HG02642 (cell line): ENCODE measurements at regions not wholly inside any gene's neighbourhood (a gene's known extent, or its start where the extent isn't known, plus 50 kb on each side); places are given as distances from the start of the nearest gene placed in this dataset.

Source experiments
- ATAC-seq: cut with Tn5 transposase; IDR thresholded peaks from one replicate; pipeline ENCODE4 v1.9.1; 2021; ENCODE audit warnings: mild to moderate bottlenecking; ENCODE audit not compliant: unreplicated experiment, poor library complexity

DNA sequence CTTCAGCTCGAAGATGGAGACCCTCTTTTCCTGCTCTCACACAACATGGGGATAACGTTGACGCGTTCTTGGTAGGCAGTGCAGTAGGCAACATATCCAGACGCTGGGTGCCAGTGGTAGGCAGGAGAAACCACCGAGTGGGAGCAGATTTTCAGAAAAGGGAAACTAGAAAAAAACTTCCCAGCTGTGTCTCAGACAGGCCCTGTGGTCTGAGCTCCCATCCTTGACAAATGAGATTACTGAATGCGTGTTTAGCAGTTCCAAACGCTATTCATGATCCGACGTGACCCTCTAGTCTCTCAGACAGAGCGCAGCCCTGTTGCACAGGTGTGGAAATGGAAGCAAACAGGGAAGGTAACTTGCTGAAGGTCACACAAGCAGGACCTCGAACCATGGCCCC lies 83.9 kb upstream of the DUSP22 start:
- ATAC-seq: no peak

DNA sequence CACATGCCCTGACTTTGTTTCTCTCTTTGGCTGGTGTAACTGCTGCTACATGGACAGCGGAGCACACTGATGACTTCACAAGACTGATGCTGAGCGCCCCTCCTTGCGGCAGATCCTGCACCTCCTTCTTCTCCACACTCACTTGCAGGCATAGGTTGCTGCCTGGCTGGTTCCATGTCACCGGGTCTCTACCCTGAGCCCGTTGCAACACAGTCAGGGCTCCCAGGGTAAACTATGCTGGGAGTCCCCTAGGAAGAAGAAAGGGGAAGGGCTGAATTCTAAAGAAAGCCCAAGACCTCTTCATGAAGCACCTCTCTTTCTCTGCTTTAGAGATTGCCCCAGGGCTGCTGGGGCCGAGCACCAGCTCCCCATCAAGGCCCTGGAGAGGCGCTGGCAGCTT lies 83.3 kb upstream of the DUSP22 start:
- ATAC-seq: no peak

DNA sequence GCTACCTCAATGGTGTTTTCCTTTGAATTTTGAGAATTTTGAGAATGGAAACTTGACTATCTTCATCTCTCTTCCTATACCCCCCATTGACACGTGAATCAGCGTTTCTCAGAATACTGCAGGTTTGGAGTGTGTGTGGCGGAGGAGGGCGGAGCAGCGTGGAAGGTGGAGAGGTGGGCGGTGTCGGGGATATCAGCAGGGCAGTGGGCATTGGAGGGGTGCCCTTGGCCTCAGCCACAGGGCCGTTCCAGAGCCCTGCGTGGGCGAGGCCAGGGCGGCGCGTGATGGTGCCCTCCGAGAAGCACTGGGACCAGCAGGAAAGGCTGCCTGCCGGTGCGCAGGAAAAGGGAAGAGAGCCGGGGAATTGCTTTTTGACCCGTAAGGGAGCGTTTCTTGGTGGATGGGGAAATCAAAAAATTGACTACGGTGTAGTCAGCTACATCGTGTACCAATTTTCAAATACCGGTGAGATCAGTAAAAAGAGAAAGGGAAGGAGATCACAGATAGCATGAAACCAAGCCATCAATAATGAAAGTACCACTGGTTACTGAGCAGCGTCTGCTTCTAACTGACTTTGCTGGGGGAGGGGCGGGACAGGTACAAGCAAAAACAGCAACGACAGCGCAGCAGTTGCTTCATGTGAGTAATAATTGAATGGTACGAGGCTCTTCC lies 82.7 kb upstream of the DUSP22 start:
- ATAC-seq: peak; percentile 58

DNA sequence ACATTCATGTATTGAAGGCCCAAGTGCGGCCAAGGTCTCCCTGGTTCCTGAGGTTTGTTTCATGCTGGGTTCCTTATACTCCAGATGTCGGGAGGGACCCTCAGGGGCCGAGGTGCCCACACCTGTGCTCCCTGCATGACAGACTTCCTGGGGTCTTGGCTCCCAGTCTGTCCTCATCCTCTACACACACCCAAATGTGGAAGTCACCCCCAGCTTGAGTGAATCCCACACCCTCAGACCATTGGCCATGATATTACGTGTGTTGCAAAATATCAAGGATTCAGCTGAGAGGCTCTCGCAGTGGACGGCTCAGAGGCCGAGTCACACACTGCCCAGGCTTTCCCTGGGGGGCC lies 82.2 kb upstream of the DUSP22 start:
- ATAC-seq: no peak

DNA sequence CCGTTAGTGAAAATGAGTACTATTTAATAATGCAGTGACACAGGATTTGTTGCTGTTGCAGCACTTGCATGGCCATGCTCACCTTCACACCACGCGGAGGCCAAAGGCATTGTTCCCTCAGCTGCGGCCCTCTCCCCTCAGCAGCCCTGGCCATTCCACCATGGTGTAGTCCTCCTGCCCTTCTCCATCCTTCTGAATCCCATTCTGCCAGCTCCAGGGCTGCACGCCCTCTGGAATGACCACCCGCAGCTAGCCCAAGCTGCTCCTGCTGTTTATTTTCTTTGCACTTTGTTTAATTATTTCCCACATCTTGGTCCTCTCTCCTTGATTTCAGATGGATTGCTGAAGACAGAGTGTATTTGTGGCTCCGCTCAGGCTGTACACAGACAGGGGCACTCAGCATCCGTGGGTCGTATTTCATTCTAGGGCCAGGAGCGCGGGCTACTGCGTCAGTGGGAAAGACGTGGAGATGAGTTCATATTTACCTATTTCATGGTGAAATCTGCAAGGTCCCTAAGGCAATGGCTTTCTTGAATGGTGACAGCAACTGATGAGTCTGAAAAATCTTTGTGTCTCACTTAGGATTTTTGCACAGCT lies 81.4 kb upstream of the DUSP22 start:
- ATAC-seq: no peak

DNA sequence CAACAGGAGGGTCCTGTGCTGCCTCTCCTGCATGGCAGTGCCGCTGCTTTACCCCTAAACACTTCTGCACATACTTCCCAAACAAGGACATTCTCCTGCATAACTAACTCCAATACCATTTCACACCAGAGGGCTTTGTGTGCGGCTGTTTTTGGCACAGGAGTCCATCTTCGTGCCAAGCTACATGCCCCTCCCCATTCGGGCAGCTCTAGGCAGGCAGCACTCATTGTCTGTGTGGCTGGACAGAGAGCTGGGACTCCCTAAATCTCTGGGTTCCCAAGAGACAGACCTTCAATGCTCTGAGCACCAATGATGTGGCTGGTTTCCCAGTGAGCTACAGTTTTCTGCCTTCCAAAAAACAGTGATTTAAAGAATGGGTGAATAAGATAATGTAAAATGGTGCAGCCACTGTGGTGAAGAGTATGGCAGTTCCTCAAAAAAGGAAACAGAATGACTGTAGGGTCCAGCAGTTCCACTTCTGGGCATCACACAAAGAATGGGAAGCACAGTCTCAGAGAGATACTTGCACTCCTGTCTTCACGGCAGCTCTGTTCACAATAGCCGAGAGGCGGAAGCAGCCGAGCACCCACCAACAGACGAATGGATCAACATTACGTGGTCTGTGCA lies 80.3 kb upstream of the DUSP22 start:
- ATAC-seq: no peak

DNA sequence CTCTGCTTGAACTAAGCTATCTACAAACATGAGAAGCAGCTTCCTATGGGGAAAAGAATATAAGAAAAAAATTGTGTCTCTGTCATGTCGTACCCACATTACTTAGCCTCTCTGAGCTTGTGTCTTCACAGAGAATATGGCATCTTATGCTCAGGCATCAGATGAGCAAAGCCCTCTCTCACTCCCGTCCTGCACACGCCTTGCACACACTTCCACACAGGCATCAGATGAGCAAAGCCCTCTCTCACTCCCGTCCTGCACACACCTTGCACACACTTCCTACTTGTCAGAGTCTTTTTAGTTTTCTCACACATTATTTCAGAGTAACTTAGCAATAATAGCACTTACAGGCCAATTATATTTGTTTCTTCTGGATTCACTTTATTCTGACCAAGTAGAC lies 79.0 kb upstream of the DUSP22 start:
- no peak for ATAC-seq

DNA sequence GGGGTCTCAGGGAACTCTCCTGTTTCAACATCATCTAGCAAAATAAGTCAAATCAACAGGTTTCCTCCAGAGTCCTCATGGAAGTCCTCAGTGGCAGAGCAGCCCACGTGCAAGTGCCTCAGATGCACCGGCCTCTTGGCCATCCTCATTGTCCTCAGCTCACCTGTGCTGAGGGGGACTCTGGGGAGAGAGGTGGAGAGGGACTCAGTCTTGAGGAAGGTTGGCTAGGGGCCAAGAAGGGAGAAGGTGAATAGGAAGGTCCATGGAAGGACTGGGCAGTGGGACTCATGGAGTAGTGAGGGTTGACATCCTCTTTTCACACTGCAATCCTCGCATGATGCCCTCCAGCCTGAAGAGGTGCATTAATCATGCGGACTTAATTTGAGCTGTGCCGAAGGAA lies 77.9 kb upstream of the DUSP22 start:
- no peak for ATAC-seq

DNA sequence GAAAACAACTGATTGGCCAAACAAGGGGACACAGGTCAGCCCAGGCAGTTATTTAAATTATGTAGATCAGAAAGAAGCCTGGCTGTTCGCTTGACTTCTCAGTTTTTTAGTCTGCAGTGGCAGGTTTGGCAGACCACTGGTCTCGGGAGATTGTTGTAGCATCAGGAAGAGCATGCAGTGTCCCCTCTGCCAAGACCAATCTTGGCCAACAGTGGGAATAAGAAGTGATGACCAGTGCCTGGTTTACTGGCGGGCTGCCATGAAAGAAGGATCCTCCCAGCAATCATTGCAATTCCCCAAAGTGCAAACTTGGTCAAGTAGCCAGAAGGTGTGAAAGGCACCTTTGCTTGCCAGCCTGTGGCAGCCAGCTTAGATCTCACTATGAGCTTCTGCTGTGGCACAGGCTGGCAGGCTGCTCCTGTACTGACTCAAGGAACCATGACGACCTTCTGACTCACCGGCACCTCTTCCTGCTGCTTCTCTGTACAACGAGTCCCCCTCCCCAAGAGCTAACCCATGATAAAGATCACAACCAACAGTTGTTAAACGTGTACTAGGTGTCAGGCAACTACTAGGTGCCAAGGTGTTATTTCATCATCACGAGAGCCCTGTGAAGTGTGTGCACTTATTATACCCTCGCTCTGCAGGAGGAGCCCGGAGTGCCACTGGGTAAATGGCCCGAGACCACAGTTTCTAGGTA lies 76.8 kb upstream of the DUSP22 start:
- ATAC-seq: no peak

DNA sequence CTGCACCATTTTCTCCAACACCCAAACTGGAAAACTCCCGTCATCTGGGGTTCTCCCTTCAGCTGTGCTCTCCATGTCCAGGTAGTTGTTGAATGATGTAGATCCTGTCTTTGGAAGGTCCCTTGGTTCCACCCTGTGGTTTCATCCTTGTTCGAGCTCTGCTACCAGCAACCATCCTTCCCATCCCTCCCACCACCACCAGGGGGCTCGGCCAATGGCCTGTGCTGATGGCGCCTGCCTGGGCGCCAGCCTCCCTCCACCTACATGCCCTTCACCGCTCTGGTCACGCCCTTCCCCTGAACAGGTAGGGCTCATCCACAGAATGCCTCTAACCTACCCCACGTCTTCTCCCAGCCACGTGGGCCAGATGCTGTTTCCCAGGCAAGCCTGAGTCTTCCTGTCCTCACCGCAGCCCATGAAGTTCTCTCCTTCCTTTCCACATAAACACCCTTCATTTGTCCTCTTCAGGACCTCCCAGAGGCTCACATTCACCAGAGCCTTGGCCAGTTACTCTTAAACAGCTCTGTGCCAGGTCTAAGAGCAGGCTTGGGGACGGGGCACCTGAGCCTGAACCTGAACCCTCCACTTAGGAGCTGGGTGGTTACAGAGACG lies 75.1 kb upstream of the DUSP22 start:
- no peak for ATAC-seq

DNA sequence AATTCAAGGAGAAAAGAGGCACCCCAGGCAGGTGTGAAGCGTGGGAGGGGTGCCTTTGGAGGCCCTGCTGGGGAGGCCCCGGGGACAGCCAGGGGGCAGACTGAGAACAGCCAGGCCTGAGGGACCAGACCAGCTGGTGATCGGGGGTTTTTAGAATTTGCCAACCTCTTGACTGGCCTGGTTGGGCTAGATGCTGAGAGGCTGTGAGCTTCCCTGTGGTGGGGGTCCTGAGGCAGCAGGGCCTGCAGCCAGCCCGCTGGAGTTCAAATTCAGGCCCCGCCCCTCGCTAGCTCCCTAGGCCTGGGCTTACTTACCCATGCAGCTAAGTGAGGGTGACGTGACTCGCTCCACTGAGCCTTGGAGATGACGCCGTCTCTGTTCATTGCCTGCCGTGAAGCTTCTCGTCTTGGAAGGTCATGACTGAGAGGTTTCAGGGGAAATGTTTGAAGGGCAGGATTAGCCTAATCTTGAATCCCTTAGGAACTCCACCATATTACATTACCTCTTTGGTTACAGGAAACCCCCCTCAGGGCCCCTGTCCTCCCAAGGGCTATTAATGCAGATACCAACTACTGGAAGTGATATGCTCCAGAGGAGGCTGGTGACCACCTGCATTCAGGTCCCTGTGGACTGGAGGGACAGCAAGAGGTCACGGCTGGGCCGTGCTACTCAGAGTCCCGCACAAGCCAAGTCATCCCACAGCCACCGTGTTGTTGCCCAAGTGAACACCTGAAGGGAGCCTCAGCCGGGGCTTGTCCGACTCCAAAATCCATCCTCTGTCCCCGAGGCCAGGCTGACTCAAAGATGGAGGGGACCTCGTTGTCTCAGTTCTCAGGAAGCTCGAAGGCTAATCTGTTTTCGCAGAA lies 73.9 kb upstream of the DUSP22 start:
- ATAC-seq: peak; percentile 55

DNA sequence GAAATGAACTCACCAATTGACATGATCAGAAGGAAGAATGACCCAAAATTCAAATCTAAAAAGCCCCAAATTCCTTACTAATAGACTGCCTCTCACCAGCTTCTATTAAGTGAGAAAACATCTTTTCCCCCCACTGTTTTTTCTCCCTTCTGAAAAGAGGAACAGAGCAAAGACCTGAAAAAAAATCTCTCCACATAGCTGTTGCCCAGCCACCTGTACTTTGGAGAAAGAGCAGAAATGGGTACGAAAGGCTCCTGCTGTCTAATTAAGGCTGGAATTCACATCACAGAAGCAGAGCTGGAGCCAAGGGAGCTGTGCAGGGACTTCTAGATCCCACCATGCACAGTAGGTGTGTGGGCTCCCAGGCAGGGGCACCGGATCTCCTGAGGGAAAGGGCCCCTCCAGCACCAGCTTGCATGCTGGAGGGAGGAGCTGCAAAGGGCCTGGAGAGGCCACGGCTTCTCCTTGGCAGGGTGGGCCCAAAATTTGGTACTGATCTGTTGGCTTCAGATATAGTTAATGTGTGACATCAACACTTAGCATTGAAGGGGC lies 73.2 kb upstream of the DUSP22 start:
- ATAC-seq: no peak

DNA sequence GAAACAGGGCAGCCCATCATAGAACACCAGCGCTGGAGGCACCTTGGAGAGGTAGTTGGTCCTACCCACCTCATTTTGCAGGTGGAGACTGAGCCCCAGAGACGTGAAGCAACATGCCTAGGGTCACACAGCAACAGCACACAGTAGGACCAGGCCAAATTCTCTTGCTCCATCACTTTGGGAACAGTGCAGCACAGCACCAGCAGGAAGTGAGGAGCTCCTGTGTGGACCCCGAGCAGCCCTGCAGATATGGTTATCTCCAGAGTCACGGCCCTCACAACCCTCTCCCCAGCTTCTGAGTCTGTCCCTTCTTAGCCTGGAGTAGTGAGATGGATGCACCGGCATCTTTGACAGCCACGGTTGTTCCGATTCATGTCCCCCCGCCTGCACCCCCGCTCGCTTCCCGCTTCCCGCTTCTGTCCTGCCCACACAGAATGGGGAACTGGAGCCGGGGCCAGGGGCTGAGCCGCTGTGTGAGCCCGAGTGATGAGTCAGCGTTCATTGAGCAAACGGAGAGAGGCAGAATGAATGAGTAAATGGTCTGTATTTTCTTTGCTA lies 72.6 kb upstream of the DUSP22 start:
- ATAC-seq: no peak

DNA sequence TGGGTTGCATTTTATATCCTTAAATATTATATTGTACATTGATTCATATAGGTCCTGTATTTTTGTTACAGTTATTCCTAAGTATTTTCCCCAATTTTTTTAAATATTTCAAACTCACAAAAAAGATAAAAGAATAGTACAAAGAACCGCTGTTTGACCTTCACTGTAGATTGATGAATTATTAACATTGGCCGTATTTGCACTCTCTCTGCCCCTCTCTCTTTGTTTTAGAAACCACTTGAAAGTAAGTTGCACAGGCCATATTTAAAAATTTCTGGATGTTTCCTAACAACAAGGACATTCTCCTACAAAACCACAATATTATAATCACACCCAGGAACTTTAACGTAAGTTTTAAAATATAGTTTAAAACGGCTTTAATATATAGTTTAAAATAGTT lies 72.0 kb upstream of the DUSP22 start:
- no peak for ATAC-seq

DNA sequence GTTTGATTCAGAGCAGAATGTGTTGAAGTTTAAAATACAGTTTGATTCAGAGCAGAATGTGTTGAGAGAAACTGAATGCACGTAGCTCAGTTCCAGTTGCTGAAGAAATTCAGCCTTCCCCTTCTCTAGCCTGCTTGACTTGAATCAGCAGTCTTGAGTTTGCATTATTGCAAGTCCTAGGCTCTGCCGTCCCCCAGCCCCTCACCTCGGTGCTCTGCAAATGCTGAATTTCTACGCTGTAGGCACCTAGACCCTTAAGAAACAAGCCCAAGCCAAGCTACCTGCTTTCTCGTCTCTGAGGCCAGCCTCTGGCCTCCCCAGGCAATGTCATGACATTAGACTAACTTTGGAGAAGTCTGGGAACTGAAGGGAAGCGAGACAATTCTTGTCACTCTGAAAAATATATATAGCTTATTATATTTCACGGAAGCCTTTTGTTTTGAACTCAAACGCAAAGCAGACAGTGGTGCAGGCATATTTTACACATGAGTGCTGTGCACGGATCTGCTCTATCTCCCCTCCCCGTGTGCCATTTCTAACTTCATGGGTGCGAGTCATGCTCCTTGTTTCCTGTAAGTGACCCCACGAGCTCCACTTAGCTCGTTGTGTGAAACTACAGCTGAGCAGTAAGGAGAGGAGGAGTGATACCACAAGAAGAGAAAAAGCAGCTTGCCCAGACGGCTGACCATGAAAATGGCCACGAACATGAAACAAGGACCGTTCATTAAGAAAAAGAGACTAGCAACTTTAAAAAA lies 71.4 kb upstream of the DUSP22 start:
- no peak for ATAC-seq

DNA sequence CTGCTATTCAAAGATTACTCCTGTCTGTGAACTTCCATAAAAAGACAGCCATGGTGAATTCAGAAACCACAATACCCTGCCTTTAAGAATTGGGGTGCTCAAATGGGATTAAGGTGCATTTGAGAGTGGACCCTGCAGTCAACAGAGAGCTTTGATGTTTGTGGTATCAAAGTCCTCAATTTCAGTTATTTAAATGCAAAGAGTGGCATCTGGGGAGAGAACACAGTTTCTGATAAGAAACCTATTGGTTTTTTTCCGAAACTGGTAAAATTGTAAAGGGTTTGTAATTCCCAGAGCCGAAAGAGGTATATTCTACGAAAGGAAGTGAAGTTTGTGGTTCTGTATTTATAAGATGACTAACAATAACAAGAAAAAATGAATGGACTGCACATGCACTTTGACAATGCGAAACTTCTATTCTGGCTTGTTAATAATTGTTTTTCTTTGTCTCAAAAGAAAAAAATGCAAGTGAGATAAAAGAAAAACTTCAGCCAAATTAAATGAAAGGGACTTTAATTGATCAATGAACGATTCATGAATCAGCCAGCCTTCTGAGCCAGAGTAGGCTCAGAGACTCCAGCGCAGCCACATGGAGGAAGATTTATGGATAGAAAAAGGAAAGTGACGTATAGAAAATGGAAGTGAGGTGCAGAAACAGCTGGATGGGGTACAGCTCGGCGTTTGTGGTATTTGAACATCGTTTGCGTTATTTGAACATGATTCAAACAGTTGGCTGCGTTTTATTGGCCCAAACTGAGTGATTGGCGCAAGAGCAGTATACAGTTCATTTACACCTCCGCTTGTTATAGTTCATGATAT lies 70.5 kb upstream of the DUSP22 start:
- ATAC-seq: no peak

DNA sequence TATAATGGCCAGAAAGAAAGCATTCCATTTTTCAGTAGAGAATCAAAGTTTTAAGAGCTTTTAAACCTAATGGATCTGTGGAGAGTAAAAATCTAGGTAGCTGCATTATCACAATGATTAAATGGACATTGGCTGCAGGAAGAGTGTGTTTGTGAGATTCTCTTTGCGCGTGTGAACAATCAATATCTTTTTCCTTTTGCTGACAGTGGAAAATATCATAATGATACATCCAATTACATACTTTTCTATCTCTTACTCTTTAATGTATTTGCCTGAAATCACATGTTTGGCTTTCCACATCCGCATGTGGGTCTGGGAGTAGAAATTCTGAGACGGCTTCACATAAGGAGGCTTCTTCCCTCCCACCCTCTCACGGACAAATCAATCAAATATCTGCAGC lies 69.8 kb upstream of the DUSP22 start:
- no peak for ATAC-seq

DNA sequence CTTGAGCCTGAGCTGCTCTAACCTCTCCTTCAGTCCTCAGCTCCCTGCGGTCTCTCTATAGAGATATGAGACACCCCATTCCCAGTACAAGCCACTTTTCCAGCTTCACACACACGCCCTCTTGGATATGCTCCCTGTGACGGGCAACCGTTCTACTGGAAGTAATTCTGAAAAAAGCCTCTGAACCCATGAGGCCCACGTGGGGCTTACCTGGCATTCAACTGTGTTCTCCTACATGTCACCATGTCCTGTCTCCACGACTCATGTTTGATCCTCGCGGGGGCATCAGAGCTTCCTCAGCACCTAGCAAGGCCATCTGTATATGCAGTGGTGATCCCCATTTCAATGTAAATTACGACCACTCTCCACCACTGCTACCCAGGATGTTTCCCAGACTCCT lies 69.2 kb upstream of the DUSP22 start:
- no peak for ATAC-seq
